Thoracic aorta (tissue), 2 donors: ENCODE measurements at regions not wholly inside any gene's neighbourhood (a gene's known extent, or its start where the extent isn't known, plus 50 kb on each side); places are given as distances from the start of the nearest gene placed in this dataset.
"Not testable (repeated sequence)": the region's sequence is repeated elsewhere in the genome, so short reads cannot be mapped to it uniquely, and the experiment has no call there.

Experiments used
- ATAC-seq: fragments of 150-250 bp; one replicate; pipeline ENCODE4 v1.8.0; 2017; ENCODE audit warnings: low read depth; ENCODE audit not compliant: insufficient number of reproducible peaks, low FRiP score
- DNase-seq: peaks from one replicate; pipeline ENCODE4 v3.0.0-alpha.2; 2020; ENCODE audit warnings: low spot score
- H3K27ac ChIP-seq, 2 donors: fragments of 200-600 bp; sonication (generic); 1 replicate in 1 of 2; 2 replicates in 1 of 2; pipeline ENCODE4 v1.5.1; 2016; ENCODE audit warnings: mild to moderate bottlenecking in 2 of 2, moderate library complexity in 2 of 2
- H3K27me3 ChIP-seq: fragments of 200-600 bp; sonication (generic); replicated peaks from 2 replicates; pipeline ENCODE4 v1.6.0; 2016; ENCODE audit warnings: mild to moderate bottlenecking; ENCODE audit not compliant: insufficient read depth
- H3K36me3 ChIP-seq: fragments of 200-600 bp; sonication (generic); one replicate; pipeline ENCODE4 v1.5.1; 2016
- H3K4me1 ChIP-seq, 2 donors: fragments of 200-600 bp; sonication (generic); 1 replicate in 1 of 2; 2 replicates in 1 of 2; pipeline versions ENCODE4 v1.5.1 to v1.6.0; 2016; ENCODE audit warnings: low read depth in 2 of 2, mild to moderate bottlenecking in 1 of 2; ENCODE audit not compliant: control insufficient read depth in 1 of 2
- H3K4me3 ChIP-seq: fragments of 200-600 bp; sonication (generic); 2 replicates; pipeline ENCODE4 v1.5.1; 2016; ENCODE audit warnings: mild to moderate bottlenecking
- H3K9me3 ChIP-seq: fragments of 200-600 bp; sonication (generic); 2 replicates; pipeline ENCODE4 v1.5.1; 2016
- CTCF ChIP-seq: fragments of 200-600 bp; sonication (generic); IDR thresholded peaks from one replicate; pipeline ENCODE4 v1.5.1; 2019; ENCODE audit warnings: antibody characterized with exemption

DNA sequence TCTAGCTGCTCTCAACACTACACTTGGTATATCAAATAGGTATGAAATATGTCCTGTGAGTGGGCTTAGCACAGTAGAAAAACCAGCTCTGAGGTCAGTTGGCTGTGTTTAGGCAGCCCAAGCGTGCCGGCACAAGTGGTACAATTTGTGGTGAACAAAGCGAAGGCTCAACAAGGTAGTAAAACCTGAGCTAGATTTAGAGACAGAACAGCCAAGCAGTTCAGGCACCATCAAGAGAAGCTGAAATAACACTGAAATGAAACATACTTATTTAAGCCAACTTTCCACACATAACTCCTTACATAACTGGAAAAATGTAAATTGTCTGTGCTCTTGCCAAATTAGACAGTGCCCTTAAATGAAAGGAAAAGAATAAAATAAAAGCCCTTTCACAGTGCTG is 596.8 kb upstream of the FBXO33 start:
- no peaks in the 10 kb centered on the region for H3K27me3 ChIP-seq
- no peak for DNase-seq
- H3K36me3 ChIP-seq, result no peaks in the 10 kb centered on the region
- no peak for ATAC-seq
- H3K27ac ChIP-seq, result no peak overlapping the region
- TF ChIP-seq CTCF, result no peak
- no peak overlapping the region for H3K4me3 ChIP-seq
- no peaks in the 10 kb centered on the region for H3K9me3 ChIP-seq
- H3K4me1 ChIP-seq, result no peaks in the 10 kb centered on the region

- TF ChIP-seq CTCF, result no peak
- ATAC-seq (no peak), DNase-seq (no peak)
- Histone ChIP-seq H3K27me3 (no peaks in the 10 kb centered on the region), H3K27ac (no peak overlapping the region), H3K4me3 (no peak overlapping the region), H3K4me1 (no peaks in the 10 kb centered on the region), H3K9me3 (no peaks in the 10 kb centered on the region), H3K36me3 (no peaks in the 10 kb centered on the region)
Measured at GRCh38 chr14:40025101-40025500, 592.9 kb upstream of the FBXO33 start.

DNA sequence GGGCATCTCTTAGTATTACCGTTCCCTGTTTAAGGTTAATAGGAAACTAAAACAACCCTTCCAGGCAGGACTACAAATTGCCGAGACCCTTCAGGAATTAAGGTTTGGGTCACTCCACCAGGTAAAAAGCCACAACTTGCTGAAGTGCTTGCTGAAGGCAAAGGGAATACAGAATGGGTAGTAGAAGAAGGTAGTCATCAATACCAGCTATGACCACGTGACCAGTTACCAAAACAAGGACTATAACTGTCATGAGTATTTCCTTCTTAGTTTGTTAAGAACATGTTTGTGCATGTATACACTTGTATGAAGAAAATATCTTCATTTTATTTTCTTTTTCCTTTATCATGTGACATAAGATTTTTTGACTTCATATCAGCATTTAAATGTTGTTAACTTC is 578.7 kb upstream of the FBXO33 start:
- Histone ChIP-seq H3K36me3 (no peaks in the 10 kb centered on the region), H3K27ac (no peak overlapping the region), H3K4me1 (no peaks in the 10 kb centered on the region), H3K9me3 (no peaks in the 10 kb centered on the region), H3K4me3 (no peak overlapping the region), H3K27me3 (no peaks in the 10 kb centered on the region)
- DNase-seq, result no peak
- ATAC-seq, result no peak
- TF ChIP-seq CTCF, result no peak

DNA sequence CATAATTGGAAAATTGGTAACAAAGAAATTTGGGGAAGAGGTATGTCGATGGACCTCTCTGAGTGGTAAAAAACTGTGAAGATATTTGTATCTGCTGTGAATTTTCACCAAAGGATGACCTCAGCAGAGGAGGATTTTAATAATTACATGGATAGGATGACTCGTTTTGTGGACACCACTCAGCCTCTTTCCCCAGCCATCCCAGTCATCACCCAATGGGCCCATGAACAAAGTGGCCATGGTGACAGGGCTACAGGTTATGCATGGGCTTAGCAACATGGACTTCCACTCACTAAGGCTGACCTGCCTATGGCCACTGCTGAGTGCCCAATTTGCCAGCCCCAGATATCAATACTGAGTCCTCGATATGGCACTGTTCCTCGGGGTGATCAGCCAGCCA is 577.5 kb upstream of the FBXO33 start:
- DNase-seq (no peak), ATAC-seq (no peak)
- no peak overlapping the region for H3K27ac ChIP-seq

DNA sequence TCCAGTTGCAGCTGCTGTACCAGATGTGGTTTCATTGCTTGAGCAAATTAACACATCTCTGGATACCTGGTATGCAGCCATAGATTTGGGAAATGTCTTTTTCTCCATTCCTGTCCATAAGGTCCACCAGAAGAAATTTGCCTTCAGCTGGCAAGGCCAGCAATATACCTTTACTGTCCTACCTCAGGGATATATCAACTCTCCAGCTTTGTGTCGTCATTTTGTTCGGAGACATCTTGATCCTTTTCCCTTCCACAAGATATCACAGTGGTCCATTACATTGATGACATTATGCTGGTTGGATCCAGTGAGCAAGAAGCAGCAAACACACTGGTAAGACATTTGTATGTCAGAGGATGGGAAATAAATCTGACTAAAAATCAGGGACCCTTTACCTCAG is 576.1 kb upstream of the FBXO33 start:
- H3K4me1 ChIP-seq, H3K27ac ChIP-seq, ATAC-seq, H3K36me3 ChIP-seq, DNase-seq, H3K9me3 ChIP-seq, H3K4me3 ChIP-seq, H3K27me3 ChIP-seq: not testable (repeated sequence)

More for the DNA sequence above, 577.5 kb upstream of the FBXO33 start:
- TF ChIP-seq CTCF, result no peak
- Histone ChIP-seq H3K36me3 (no peaks in the 10 kb centered on the region), H3K9me3 (no peaks in the 10 kb centered on the region), H3K4me3 (no peak overlapping the region), H3K4me1 (no peaks in the 10 kb centered on the region), H3K27me3 (no peaks in the 10 kb centered on the region)

- no peak for DNase-seq
- H3K36me3 ChIP-seq, result no peaks in the 10 kb centered on the region
- no peak overlapping the region for H3K27ac ChIP-seq
- H3K9me3 ChIP-seq, result no peaks in the 10 kb centered on the region
- no peaks in the 10 kb centered on the region for H3K27me3 ChIP-seq
- no peak for TF ChIP-seq CTCF
- H3K4me1 ChIP-seq, result no peaks in the 10 kb centered on the region
- no peak for ATAC-seq
- no peak overlapping the region for H3K4me3 ChIP-seq
Measured at GRCh38 chr14:40004871-40005500, 572.8 kb upstream of the FBXO33 start.
